ENCODE measurements at regions not wholly inside any gene's neighbourhood (a gene's known extent, or its start where the extent isn't known, plus 50 kb on each side); places are given as distances from the start of the nearest gene placed in this dataset.

DNA sequence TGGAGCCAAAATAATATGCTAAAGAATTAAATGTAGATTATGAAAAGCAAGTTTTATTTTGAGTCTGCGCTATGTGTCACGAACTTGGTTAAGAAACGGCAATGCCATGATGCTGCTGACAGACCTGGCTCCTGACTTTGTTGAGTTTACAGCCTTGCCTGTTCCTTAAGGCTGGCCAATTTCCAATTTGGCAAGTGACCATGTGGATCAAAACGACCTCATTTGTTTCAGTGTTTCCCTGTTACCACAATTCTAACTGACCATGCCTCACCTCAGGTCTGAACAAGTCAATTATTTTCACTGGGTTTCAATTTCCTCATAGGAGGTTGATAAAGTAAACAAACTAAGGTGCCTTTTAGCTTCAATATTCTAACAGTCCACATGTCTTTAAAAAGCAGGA, 461.4 kb downstream of the ZNF608 start:
- no peak for TF ChIP-seq EZH2 (IDR thresholded peaks at IDR 0.05; ENCODE audit: low read length, missing control alignments)
- TF ChIP-seq, protein P1, sequence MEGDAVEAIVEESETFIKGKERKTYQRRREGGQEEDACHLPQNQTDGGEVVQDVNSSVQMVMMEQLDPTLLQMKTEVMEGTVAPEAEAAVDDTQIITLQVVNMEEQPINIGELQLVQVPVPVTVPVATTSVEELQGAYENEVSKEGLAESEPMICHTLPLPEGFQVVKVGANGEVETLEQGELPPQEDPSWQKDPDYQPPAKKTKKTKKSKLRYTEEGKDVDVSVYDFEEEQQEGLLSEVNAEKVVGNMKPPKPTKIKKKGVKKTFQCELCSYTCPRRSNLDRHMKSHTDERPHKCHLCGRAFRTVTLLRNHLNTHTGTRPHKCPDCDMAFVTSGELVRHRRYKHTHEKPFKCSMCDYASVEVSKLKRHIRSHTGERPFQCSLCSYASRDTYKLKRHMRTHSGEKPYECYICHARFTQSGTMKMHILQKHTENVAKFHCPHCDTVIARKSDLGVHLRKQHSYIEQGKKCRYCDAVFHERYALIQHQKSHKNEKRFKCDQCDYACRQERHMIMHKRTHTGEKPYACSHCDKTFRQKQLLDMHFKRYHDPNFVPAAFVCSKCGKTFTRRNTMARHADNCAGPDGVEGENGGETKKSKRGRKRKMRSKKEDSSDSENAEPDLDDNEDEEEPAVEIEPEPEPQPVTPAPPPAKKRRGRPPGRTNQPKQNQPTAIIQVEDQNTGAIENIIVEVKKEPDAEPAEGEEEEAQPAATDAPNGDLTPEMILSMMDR (conservative IDR thresholded peaks at IDR 0.05 in 1 of 2, IDR thresholded peaks at IDR 0.05 in 1 of 2; ENCODE audit: low read depth in 1 of 2, low read length in 2 of 2) = no peak
- H3K4me2 ChIP-seq (ENCODE audit: extremely low read depth, insufficient read depth, low read length) = no peak overlapping the region
- no peak for DNase-seq (ENCODE audit: low read depth in 2 of 2)
- no peaks in the 10 kb centered on the region for H3K36me3 ChIP-seq (ENCODE audit: control insufficient read depth, insufficient read depth, low read length)
- H3K27ac ChIP-seq (ENCODE audit: insufficient read depth, low read length) = no peak overlapping the region
- H3K4me1 ChIP-seq (ENCODE audit: control insufficient read depth, extremely low read depth, insufficient read depth, low read length) = no peaks in the 10 kb centered on the region
- H2AFZ ChIP-seq (ENCODE audit: low read length) = no peak overlapping the region
- no peak overlapping the region for H3K4me3 ChIP-seq (replicated peaks in 1 of 4; ENCODE audit: control extremely low read depth in 1 of 4, insufficient read depth in 1 of 4, low read depth in 3 of 4, low read length in 4 of 4)
- H3K27me3 ChIP-seq (ENCODE audit: control insufficient read depth, insufficient read depth, low read length) = no peaks in the 10 kb centered on the region
- H4K20me1 ChIP-seq (ENCODE audit: control insufficient read depth, extremely low read depth, insufficient read depth, low read length) = no peaks in the 10 kb centered on the region
- H3K9ac ChIP-seq (ENCODE audit: insufficient read depth, low read length) = no peak overlapping the region
- no peaks in the 10 kb centered on the region for H3K79me2 ChIP-seq (ENCODE audit: control insufficient read depth, insufficient read depth, low read length)
- H3K9me3 ChIP-seq (ENCODE audit: control insufficient read depth, insufficient read depth, low read depth, low read length) = no peaks in the 10 kb centered on the region

DNA sequence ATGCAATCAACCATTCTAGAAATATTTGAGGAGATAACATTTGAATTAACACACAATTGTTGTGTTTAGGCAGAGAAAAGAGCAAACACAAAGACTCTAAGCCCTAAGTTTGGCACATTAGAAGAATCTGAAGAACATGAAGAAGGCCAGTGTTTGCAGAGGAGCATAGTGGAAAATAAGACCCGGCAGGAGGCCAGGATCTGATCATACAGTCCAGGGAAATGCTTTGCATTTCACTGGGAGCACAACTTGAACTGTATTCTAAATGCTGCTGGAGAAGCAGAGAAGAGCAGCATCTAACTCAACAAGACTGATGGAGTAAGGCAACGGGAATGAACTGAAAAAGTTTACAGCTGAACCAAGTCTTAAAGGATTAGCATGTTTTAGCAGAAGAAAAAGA, 463.4 kb downstream of the ZNF608 start:
- H3K79me2 ChIP-seq (ENCODE audit: control insufficient read depth, insufficient read depth, low read length) = no peaks in the 10 kb centered on the region
- TF ChIP-seq, protein P1 (conservative IDR thresholded peaks at IDR 0.05 in 1 of 2, IDR thresholded peaks at IDR 0.05 in 1 of 2; ENCODE audit: low read depth in 1 of 2, low read length in 2 of 2) = no peak
- TF ChIP-seq EZH2 (IDR thresholded peaks at IDR 0.05; ENCODE audit: low read length, missing control alignments) = no peak
- no peaks in the 10 kb centered on the region for H3K27me3 ChIP-seq (ENCODE audit: control insufficient read depth, insufficient read depth, low read length)
- H3K9me3 ChIP-seq (ENCODE audit: control insufficient read depth, insufficient read depth, low read depth, low read length) = no peaks in the 10 kb centered on the region
- no peak overlapping the region for H2AFZ ChIP-seq (ENCODE audit: low read length)
- DNase-seq (ENCODE audit: low read depth in 2 of 2) = no peak
- H3K36me3 ChIP-seq (ENCODE audit: control insufficient read depth, insufficient read depth, low read length) = no peaks in the 10 kb centered on the region
- no peak overlapping the region for H3K4me3 ChIP-seq (replicated peaks in 1 of 4; ENCODE audit: control extremely low read depth in 1 of 4, insufficient read depth in 1 of 4, low read depth in 3 of 4, low read length in 4 of 4)
- H3K9ac ChIP-seq (ENCODE audit: insufficient read depth, low read length) = no peak overlapping the region
- H3K4me1 ChIP-seq (ENCODE audit: control insufficient read depth, extremely low read depth, insufficient read depth, low read length) = no peaks in the 10 kb centered on the region
- no peaks in the 10 kb centered on the region for H4K20me1 ChIP-seq (ENCODE audit: control insufficient read depth, extremely low read depth, insufficient read depth, low read length)
- H3K27ac ChIP-seq (ENCODE audit: insufficient read depth, low read length) = no peak overlapping the region
- H3K4me2 ChIP-seq (ENCODE audit: extremely low read depth, insufficient read depth, low read length) = no peak overlapping the region

- TF ChIP-seq, protein P1 (conservative IDR thresholded peaks at IDR 0.05 in 1 of 2, IDR thresholded peaks at IDR 0.05 in 1 of 2; ENCODE audit: low read depth in 1 of 2, low read length in 2 of 2) = no peak
- no peak for TF ChIP-seq EZH2 (IDR thresholded peaks at IDR 0.05; ENCODE audit: low read length, missing control alignments)
- no peak overlapping the region for H2AFZ ChIP-seq (ENCODE audit: low read length)
- H3K27ac ChIP-seq (ENCODE audit: insufficient read depth, low read length) = no peak overlapping the region
- no peak for DNase-seq (ENCODE audit: low read depth in 2 of 2)
- no peaks in the 10 kb centered on the region for H3K79me2 ChIP-seq (ENCODE audit: control insufficient read depth, insufficient read depth, low read length)
- H3K9me3 ChIP-seq (ENCODE audit: control insufficient read depth, insufficient read depth, low read depth, low read length) = no peaks in the 10 kb centered on the region
- no peaks in the 10 kb centered on the region for H3K27me3 ChIP-seq (ENCODE audit: control insufficient read depth, insufficient read depth, low read length)
- no peaks in the 10 kb centered on the region for H3K36me3 ChIP-seq (ENCODE audit: control insufficient read depth, insufficient read depth, low read length)
- no peak overlapping the region for H3K9ac ChIP-seq (ENCODE audit: insufficient read depth, low read length)
- H3K4me2 ChIP-seq (ENCODE audit: extremely low read depth, insufficient read depth, low read length) = no peak overlapping the region
- no peaks in the 10 kb centered on the region for H3K4me1 ChIP-seq (ENCODE audit: control insufficient read depth, extremely low read depth, insufficient read depth, low read length)
- H4K20me1 ChIP-seq (ENCODE audit: control insufficient read depth, extremely low read depth, insufficient read depth, low read length) = no peaks in the 10 kb centered on the region
- no peak overlapping the region for H3K4me3 ChIP-seq (replicated peaks in 1 of 4; ENCODE audit: control extremely low read depth in 1 of 4, insufficient read depth in 1 of 4, low read depth in 3 of 4, low read length in 4 of 4)
Observed at GRCh38 chr5:124280079-124280478, 466.4 kb downstream of the ZNF608 start.

Data from fibroblast of lung (primary cell).